Germinal center (tissue), 1 donor: ENCODE measurements at regions not wholly inside any gene's neighbourhood (a gene's known extent, or its start where the extent isn't known, plus 50 kb on each side); places are given as distances from the start of the nearest gene placed in this dataset.
A peak's percentile ranks its signal among the peaks of the same experiment; 100 is the strongest.

Source experiments
- DNase-seq: peaks from one replicate; pipeline ENCODE4 v3.0.0; 2012; ENCODE audit warnings: mixed read lengths, low spot score

DNA sequence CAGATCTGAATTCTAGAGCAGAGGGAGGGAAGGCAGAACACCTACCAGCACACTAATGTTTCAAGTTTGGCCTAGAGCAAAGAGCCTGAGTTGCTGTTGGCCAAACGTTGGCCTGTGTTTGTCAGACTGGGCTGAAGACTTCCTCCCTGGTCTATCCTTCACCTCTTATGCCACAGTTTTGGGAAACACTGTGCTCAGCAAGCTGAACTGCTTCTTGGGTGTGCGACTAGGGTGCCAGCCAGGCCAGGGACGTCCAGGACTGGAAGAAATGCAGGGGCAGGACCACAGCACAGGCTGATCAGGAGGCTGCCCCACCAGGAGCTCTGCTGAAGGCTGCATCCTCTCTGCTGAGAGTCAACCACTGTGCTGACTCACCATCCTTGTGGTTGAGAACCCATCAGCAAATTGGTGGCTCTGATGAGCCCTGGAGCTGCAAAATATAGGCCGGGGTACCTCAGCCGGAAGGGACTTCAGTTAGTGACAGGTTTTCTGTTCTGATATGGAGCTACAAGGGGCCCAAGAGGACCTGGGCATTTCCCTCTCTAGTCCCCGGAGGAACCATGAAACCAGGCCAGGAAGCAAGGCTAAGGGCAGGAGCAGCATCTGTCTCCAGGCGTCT lies 131.6 kb upstream of the RASGRP1 start:
- no peak for DNase-seq

DNA sequence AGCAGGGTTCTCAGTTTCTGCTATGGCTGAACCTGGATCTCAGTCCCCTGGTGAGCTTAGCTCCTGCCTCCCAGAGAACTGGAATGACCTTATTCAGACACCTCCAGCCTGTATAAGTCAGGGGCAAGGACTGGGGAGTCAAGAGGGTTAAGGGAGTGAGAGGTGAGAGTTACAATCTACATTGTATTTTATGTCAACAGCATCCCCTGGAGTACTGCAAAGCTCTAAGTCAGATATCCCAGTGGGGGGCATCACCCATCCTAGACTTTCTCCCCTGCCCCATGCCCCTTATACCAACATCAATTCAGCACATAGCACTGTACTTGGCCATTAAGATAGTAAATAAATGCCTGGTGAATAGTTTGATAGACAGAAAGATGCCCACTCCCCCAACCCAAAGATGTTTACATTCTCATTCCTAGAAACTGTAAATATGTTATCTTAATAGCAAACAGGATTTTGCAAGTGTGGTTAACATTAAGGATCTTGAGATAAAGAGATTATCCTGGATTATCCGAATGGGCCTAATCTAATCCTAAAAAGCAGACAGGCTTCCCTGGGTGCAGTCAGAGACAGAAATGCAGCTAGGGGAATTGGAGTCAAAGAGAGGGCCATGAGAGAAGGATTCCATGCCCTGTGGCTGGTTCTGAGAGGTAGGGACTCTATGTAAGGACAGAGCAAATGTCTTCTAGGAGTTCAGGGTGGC lies 132.3 kb upstream of the RASGRP1 start:
- DNase-seq, result no peak

DNA sequence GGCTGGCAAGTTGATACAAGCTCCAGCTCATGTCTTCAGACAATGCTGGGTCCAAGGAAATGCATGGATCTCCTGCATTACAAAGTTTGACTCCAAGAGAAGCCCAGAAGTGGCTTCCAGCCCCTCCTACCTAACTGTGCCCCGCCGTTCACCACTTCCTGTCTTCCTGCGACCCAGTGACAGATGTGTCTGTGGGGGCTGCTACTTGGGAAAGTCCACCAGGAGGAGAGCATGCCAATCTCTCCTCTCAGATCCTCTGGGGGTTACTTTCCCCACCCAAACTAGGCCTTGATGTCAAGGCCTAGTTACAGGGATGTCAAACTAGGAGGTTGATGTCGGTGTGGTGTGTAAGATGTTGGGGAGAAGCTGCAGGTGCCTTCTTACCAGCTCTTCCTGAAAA lies 133.6 kb upstream of the RASGRP1 start:
- DNase-seq, result no peak

DNA sequence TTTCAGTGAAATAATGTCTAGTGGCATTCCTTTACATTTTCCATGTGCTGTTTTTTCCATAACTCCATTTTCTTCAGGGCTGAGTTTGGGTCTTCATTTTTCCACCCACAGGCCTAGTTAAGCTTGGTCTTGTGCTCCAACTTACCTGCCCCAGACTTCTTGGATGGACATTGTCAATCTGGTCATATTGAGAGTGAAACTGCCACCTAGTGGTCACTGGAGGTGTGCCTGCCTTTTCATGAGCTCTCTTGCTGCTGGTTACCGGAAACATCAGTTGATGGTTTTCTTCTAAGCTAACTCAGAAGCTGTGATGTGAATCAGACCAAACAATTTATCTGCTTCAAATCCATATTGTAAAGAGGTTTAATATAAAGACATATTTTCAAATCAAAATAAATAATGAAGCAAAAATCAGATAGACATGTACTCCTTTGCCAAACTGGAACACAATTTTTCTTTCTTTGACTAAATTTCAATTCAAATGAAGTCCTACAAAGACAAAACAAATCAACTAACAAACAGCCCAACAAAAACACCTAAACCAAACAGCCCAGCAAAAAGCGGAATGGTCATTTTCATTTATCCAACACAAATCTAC lies 135.1 kb upstream of the RASGRP1 start:
- peak; percentile 75 for DNase-seq

DNA sequence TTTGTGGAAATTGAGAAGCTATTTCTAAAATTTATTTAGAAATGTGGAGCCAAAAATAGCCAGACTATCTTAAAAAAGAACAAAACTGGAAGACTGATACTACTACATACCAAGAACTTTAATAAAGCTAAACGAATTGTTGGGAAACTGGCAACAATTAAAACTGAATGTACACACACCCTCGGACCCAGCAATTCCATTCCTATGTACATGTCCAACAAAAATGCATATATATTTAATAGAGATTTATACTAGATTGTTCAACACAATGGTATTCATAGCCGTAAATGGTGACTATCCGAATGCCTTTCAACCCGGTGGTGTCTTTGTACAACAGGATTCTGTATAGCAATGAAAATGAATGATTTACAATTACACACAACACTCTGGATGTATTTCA lies 136.5 kb upstream of the RASGRP1 start:
- no peak for DNase-seq

DNA sequence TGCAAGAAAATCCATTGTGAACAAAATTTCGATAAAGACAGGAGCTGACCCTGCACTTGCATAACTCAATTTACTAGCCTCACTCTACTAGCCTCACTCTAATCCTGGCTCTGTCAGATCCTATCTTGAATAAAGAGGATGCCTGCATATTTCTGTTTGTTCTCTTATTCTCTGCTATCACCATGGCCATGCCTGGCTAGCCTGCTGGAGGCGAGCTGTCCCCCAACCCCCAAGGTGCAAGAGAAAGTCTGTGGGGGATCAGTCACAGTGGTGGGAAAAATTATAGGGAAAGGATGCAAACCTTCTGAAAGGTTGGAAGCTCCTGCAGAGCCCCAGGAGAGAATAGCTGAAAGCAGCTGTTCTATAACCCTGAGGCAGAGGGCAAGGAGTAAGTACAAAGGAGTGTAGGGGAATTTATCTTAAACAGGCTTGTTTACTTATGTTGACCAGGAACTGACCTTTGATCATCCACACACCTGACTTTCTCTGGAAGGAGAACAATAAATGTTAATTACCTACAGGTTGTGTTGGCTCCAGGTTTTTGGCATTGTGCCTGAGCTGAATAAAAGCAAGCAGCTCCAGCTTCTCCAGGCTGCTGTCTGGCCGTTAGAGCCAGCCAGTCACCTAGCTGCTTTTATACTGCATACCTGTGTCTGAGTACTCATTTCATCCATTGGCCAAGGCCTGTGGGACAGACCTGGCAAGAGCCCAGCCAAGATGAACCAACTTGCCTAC lies 137.7 kb upstream of the RASGRP1 start:
- DNase-seq, result no peak

DNA sequence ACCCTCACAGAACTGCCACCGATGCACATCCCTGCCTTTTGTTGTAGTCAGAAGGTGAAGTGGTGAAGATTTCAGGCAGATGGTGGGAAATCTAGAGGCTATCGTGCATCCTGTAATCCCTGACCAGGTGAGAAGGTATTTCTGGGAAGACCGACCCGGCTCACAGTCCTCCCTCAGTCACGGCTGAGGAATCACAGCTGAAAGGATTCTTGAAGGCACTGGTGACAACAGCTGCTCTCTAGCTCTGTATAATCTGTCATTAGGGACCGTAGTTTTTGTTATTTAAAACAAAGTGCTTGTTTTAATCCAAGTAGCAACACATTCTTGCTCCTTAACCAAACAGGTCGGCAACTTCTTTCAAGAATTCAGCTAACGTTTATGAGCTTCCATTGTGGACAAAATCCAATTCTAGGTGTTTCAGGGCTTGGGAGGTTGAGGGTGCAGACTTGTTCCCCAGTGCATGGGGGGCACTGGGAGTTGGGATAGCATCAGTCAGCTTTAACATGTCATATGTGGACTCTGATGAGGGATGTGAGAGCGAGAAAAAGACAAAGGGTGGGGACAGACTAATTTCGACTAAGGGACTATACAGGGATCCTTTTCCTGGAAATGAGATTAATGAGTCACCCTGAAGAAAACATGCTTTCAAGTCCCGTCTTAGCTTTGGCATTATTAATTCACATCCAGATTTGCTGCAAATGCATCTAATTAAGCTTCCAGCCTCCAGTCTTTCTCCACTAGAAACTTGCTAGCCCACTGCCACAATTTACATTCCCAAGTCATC lies 141.0 kb upstream of the RASGRP1 start:
- no peak for DNase-seq

DNA sequence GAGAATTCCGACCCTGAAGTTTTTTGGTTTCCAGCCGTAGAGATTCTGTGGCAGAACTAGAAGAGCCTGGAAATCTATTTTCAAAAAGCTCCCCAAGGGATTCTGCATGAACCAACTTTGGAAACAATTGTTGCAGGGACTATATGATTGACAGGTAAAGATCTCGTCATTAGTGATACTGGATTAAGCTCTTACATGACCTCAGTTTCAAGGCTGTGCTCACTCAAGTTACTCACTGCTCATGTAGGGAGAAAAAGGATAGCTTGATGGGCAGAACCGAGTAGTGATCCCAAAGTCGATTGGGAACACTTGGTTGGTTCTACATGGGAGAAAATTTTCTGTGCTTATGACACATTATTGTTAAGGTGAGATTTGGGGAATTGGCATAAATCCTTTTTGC lies 142.3 kb upstream of the RASGRP1 start:
- no peak for DNase-seq

DNA sequence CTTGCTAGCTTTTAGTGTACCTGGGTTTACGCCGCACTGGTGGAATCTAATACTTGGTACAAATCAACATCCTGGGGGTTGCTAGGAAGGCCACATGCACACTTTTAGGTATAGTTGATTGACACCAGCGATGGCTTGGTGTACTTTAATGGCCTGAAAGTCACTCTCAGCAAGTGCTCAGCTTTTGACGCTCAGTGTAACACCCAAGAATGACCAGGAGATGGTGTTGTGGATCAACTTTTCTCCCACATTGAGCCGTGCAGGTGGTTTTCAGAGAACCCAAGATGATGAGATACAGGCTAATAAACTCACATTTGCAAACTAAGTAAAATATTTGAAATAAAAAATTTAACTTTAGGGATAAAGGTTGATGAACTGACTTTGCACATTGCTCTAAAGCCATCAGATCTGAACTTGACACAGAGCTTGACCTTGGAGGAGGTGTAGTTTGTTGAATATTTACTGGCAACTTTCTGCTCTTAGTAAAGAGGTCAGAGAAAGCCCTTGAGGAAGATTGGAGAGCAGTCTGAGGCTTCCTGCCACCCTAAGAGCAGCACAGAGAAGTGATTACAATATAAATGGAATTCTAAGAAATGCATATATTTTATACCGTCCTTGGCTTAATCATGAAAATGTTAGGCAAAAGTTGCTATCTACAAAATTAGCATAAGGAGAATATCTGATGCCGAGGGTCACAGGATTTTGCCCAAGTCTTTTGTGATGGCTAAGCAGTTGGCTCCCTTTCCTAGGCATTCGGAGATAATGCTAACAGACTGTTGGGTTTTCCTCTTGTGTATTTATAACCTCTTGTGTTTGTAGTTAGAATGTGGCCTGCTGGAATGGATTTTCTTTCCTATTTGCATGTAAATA lies 143.4 kb upstream of the RASGRP1 start:
- DNase-seq, result peak; percentile 52

DNA sequence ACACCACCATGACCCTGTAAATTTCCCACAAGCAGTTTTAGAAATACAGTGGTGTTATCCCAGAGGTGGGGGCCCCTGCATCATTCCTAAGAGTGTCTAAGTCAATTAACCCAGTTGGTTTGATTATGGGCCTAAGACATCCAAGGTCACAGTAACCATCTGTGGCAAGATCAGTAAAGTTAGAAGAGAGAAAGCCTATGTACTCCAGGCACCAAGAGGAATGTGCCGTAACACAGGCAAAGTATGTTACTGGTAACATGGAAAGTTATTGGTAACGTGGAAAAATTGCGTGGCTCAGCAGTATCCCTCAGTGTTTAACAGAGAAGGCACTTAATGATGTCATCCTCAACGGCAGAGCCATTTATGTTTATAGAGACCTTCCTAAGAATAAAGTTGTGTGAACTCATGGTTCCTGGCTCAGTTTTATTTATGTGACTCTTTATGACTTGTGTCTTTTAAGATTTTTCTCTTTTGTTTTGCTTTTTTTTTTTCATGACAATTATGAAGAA lies 144.1 kb upstream of the RASGRP1 start:
- DNase-seq, result no peak

DNA sequence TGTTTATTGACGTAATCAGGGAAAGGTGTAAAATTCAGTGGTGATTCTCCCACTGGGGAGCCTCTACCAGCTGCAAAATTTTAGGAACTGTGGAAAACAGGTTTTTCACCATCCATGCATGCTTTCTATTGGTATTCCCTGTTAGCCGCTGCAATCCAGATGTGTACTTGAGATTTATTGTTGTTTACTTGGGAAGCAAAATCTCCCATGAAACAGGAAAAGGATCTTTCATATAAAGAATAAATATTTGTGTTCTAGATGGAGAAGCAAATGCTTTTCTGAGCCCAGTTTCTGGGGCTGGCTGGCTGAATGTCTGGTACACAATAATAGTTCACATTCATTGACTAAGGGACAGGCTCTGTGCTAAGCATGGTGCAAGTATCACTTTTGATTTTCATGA lies 144.6 kb upstream of the RASGRP1 start:
- DNase-seq, result no peak

DNA sequence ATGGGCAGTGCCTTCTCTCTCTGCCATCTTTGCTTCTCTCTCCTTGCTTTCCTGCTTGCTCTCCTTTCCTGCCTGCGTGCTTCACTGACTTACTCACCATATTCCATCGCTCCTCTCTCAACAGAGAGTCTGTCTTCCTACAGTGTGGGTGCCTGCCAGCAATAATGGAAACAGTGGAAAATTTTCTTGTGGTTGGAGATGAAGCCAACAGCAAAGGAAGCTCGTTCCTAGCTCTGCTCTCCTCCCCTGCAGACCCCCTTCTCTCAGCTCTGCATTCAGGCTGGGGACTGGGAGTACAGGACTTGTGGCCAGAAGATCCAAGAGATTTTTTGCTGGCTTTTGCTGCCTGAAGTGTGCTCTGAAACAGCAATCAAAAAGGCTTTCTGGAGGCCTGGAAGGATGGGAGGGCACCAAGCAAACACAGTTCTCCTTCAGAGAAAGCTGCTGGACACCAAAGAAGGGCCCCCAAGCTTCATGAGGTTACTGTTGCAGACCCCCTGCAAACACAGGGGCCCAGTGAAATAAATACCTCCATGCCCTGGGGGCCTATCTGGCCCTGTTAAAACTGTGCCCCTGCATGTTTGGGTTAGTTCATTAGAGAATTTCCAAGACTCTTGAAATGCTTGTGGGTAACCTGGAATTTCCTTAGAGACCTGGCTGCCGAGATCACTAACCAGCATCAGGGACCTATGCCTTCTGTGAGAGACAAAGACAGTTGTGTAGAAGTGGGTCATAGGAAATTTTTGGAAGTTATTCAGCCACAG lies 149.9 kb upstream of the RASGRP1 start:
- no peak for DNase-seq

DNA sequence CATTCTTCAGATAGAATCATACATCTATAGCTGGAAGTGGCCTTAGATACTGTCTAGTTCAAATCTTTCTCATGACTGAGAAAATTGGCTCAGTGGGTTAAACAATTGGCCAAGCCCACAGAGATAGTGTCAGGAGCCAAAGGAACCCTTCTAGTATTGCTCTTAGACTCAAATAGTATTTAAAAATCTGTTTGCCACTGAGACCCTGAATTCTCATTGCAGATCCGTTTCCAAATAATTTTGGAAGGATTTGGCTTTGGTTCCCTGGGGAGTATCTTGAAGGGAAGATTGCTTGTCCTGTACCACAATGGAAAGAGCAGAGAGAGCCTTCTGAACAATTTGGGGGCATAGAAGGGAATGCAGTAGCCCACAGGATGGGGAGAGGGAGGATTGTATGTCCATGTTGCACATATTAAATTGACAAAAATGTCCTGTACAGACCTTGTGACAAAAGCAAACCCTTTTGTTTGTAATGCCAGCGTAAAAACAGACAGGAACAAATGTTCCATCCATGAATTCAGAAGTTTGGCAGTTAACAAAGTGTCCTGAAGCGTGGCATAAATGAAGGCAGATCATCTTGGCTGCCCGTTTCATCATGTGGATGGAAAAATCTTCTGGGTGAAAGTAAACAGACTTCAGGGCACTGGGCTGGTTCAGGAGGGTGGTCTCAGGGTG lies 156.4 kb upstream of the RASGRP1 start:
- no peak for DNase-seq

DNA sequence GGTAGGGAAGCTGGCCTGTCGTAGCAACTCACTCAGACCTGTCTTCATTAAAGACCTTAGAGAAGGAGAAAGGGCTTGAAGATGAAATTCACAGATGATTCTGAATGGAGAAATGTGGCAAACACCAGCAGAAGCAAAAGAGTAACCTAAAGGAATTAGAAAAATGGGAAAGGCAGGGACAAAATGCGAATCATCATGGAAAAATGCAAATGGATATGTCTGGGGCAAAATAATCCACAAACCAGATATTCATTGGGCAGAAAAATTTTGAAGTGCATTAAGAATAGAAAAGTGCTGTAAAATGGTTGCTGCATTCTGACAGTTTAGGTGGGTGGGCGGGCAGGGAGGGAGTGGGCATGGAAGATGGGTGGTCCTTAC lies 156.9 kb upstream of the RASGRP1 start:
- no peak for DNase-seq

DNA sequence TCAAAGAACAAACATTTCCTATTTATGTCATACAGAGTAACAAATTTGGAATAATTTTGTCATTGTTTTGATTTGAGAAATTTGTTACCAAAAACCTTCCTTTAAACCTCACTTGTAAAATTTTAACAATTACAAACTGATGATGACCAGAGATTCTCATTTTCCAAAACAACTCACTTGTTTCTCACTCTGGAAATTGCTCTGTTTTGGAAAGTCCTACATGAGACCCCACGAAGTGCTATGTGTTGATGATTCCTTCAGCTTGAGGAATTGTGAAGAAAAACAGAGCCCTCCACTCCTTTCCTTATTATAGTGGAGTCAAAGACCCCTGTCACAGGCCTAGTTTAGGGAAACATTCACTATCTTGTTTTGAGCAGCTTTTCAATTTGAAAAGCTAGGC lies 157.6 kb upstream of the RASGRP1 start:
- DNase-seq, result no peak

DNA sequence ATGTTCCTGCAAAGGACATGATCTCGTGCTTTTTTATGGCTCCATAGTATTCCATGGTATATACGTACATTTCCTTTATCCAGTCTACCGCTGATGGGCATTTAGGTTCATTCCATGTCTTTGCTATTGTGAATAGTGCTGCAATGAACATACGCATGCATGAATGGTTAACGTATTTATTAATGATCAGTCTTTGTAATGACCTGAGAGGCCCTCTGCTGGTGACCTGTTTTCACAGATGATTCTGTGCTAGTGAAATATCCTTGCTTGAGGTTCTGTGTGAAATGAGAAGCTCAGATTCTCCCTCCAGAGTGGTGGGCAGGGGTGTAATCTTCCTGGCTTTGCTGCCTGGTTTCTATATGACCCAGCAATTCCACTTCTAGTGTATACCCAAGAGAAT lies 160.2 kb upstream of the RASGRP1 start:
- no peak for DNase-seq

DNA sequence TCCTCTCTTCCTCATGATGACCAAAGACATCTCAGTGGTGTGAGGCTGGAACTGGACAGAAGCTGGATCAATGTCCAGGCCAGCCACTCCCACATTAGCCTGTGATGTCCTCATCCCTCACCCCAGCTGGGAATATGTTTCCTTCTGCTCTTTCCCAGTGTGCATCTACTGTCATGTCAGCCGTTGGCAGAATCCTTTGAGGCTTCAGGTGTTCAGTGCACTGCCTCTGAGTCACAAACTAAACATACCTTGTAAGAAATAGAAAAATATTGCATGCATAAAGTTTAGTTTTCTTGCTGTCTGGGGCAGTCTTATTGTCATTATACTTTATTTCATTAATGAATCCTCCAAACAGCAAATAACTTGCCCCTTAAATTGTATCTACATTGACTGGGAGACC lies 161.6 kb upstream of the RASGRP1 start:
- DNase-seq, result no peak

DNA sequence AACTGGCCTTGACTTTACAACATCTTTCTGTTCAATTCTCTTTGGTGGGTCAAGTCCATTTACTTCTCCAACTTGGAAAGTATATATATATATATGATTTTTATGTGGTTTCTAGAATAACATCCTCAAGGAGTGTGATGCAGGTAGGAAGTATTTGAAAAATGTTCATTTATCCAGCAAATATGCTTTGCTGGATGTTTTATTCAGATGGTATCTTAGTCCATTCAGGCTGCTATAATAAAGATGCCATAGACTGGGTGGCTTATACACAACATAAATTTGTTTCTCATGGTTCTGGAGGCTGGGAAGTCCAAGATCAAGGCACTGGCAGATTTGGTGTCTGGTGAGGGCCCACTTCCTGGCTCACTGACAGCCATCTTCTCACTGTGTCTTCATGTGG lies 168.7 kb upstream of the RASGRP1 start:
- DNase-seq, result no peak

DNA sequence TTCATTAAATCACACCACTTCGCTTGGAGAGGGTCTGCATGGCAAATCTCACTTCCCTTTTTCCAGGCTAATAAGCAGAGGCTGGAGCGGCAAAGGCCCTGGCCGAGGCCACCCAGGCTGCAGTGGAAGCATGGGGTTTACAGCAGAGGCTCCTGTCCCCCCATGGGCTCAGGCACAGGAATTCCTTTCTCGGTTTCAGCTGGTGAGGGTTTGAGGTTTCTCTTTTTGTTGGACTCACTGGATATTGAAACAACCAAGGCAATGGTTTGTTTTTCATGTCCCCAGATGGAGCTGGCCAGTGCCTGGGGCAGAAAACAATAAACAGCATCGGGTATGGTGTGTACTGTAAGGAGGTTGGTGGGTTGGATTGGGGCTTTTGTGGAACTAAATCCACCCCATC lies 175.6 kb upstream of the RASGRP1 start:
- no peak for DNase-seq

DNA sequence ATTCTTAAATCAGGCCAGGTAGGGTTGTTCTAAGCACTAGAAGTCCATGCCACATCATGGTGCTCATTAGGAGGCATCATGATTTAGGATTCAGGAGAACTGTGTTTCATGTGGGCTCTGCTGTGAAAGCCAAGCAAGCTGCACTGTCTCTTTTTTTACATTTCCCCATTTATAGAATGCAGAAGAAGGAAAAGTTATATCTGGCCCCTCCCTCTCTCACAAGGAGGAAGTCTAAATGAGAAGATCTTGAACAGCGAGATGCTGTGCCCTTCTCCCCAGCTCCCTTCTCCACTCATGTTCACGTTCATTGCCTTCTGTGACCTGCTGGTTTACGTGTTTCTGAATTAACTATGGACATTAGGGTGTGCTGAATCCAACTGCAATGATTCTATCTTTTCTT lies 178.5 kb upstream of the RASGRP1 start:
- no peak for DNase-seq
